ENCODE measurements at regions not wholly inside any gene's neighbourhood (a gene's known extent, or its start where the extent isn't known, plus 50 kb on each side); places are given as distances from the start of the nearest gene placed in this dataset.

GRCh38 chr15:23806980-23807379 is 119.9 kb upstream of the NDN start:
- Histone ChIP-seq H3K23me2 (ENCODE audit: insufficient read length, low read depth, low read length, poor library complexity, severe bottlenecking) (no peaks in the 10 kb centered on the region), H3K56ac (ENCODE audit: insufficient read length, low read depth, low read length) (no peak overlapping the region), H3K4me1 (ENCODE audit: insufficient read depth, low read length) (no peaks in the 10 kb centered on the region), H3K4me2 (ENCODE audit: insufficient read depth, insufficient read length, low read length) (no peak overlapping the region), H3K4ac (ENCODE audit: low read depth, low read length) (no peak overlapping the region), H2BK20ac (ENCODE audit: low read depth, low read length, poor library complexity, severe bottlenecking) (no peak overlapping the region), H3K18ac (ENCODE audit: insufficient read length, low read depth, low read length) (no peak overlapping the region), H2BK5ac (ENCODE audit: insufficient read length, low read length) (no peak overlapping the region), H3K9ac (ENCODE audit: extremely low read depth, insufficient read length, low read length) (no peak overlapping the region), H3K27me3 (ENCODE audit: insufficient read depth, low read length) (no peaks in the 10 kb centered on the region), H2BK120ac (ENCODE audit: low read depth, low read length, poor library complexity, severe bottlenecking) (no peak overlapping the region), H4K91ac (ENCODE audit: insufficient read length, low read depth, low read length) (no peak overlapping the region), H4K8ac (replicated peaks; ENCODE audit: insufficient read length, low read depth, low read length) (no peak overlapping the region), H3K79me2 (ENCODE audit: insufficient read depth, low read length) (no peaks in the 10 kb centered on the region), H2BK15ac (ENCODE audit: low read depth, low read length) (no peak overlapping the region), H2AFZ (ENCODE audit: low read length) (no peak overlapping the region), H3T11ph (ENCODE audit: low read length) (no peak overlapping the region), H4K20me1 (ENCODE audit: control insufficient read depth, insufficient read depth, insufficient read length) (no peaks in the 10 kb centered on the region), H2AK5ac (ENCODE audit: insufficient read length, low read length) (no peak overlapping the region), H3K14ac (ENCODE audit: insufficient read depth, low read length) (no peak overlapping the region), H2BK12ac (ENCODE audit: insufficient read length, low read depth, low read length) (no peak overlapping the region), H3K27ac (ENCODE audit: insufficient read length, low read depth, low read length) (no peak overlapping the region), H3K9me3 (ENCODE audit: control insufficient read depth, low read depth, low read length) (peaks cover 67% of the 10 kb centered on the region), H4K5ac (ENCODE audit: insufficient read length, low read depth, low read length) (no peak overlapping the region), H3K23ac (ENCODE audit: insufficient read length, low read depth, low read length) (no peak overlapping the region), H3K79me1 (ENCODE audit: insufficient read depth, low read depth, low read length, poor library complexity, severe bottlenecking) (no peaks in the 10 kb centered on the region)
- peaks cover 0 to 3% (median under 1%) of the 10 kb centered on the region in 3 experiments; a peak in 2 of 7 replicates for H3K36me3 Mint-ChIP-seq (ENCODE audit: insufficient read depth in 1 of 3, low read depth in 3 of 3)
- TF ChIP-seq, protein P1, sequence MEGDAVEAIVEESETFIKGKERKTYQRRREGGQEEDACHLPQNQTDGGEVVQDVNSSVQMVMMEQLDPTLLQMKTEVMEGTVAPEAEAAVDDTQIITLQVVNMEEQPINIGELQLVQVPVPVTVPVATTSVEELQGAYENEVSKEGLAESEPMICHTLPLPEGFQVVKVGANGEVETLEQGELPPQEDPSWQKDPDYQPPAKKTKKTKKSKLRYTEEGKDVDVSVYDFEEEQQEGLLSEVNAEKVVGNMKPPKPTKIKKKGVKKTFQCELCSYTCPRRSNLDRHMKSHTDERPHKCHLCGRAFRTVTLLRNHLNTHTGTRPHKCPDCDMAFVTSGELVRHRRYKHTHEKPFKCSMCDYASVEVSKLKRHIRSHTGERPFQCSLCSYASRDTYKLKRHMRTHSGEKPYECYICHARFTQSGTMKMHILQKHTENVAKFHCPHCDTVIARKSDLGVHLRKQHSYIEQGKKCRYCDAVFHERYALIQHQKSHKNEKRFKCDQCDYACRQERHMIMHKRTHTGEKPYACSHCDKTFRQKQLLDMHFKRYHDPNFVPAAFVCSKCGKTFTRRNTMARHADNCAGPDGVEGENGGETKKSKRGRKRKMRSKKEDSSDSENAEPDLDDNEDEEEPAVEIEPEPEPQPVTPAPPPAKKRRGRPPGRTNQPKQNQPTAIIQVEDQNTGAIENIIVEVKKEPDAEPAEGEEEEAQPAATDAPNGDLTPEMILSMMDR (conservative IDR thresholded peaks at IDR 0.05) = no peak
- no peaks in the 10 kb centered on the region for H3K4me1 Mint-ChIP-seq
- no CpG with 5 or more reads among the region's 3 CpGs for WGBS (ENCODE audit: extremely low coverage, insufficient read length, low lambda C conversion rate)
- no peak for DNase-seq
- H3K4me3 Mint-ChIP-seq = no peak overlapping the region
- no peak overlapping the region for H3K27ac Mint-ChIP-seq
- H3K27me3 Mint-ChIP-seq (ENCODE audit: low read depth) = peaks cover 2% of the 10 kb centered on the region
- peaks cover 79 to 83% of the 10 kb centered on the region in 2 experiments for H3K9me3 Mint-ChIP-seq
